Esophagus squamous epithelium (tissue), 5 donors: ENCODE measurements at regions not wholly inside any gene's neighbourhood (a gene's known extent, or its start where the extent isn't known, plus 50 kb on each side); places are given as distances from the start of the nearest gene placed in this dataset.

ENCODE experiments used
- DNase-seq: peaks from one replicate; lab custom pipeline; 2025; lab: John Stamatoyannopoulos, UW
- H3K27ac ChIP-seq, 4 donors: fragments of 200-600 bp; sonication (generic); one replicate each; pipeline ENCODE4 v1.5.1; 2016 to 2019; ENCODE audit warnings: mild to moderate bottlenecking in 1 of 4
- H3K27me3 ChIP-seq, 4 donors: fragments of 200-600 bp; sonication (generic); 1 replicate in 3 of 4; 2 replicates in 1 of 4; pipeline versions ENCODE4 v1.5.1 to v1.6.0; 2017 to 2021; ENCODE audit warnings: antibody characterized with exemption in 1 of 4
- H3K36me3 ChIP-seq, 3 donors: fragments of 200-600 bp; sonication (generic); one replicate each; pipeline ENCODE4 v1.5.1; 2016 to 2019
- H3K4me1 ChIP-seq, 3 donors: fragments of 200-600 bp; sonication (generic); one replicate each; pipeline ENCODE4 v1.5.1; 2017 to 2019
- H3K4me3 ChIP-seq, 4 donors: fragments of 200-600 bp; sonication (generic); 1 replicate in 3 of 4; 2 replicates in 1 of 4; pipeline ENCODE4 v1.5.1; 2016 to 2019; ENCODE audit warnings: mild to moderate bottlenecking in 2 of 4, moderate library complexity in 1 of 4
- H3K9me3 ChIP-seq, 3 donors: fragments of 200-600 bp; sonication (generic); one replicate each; pipeline ENCODE4 v1.5.1; 2016 to 2019
- POLR2A ChIP-seq, 4 donors: fragments of 450-650 bp; IDR thresholded peaks; one replicate each; pipeline ENCODE4 v1.6.1; 2017; ENCODE audit warnings: antibody characterized with exemption in 4 of 4, mild to moderate bottlenecking in 4 of 4, moderate library complexity in 3 of 4
- WGBS, 2 donors: methylation state at CpG; one replicate each; pipeline ENCODE4 v1.1.5; 2018; 5-methylcytosine and 5-hydroxymethylcytosine counted together
- intact Hi-C: fragments of 100-400 bp; cut with DNase I; formaldehyde crosslinking; loops from one replicate; pipeline ENCODE4 v1.15.0; 2022
- TF ChIP-seq, protein P1 (sequence below), 6 experiments: fragments of 450-650 bp in 4 of 6; fragments of 200-600 bp in 2 of 6; sonication (generic) in 2 of 6; IDR thresholded peaks; one replicate each; pipeline ENCODE4 v1.5.1; 2016 to 2019; ENCODE audit warnings: antibody characterized with exemption in 6 of 6, mild to moderate bottlenecking in 4 of 6, moderate library complexity in 4 of 6
- donor health status: DM: yes; HTN: yes; CAD: no.

- no peak for DNase-seq
- H3K27ac ChIP-seq: peak overlapping the region in 1 of 4 donors; percentile 26
- peaks cover 0 to 56% (median 18%) of the 10 kb centered on the region in 3 donors for H3K4me1 ChIP-seq
- H3K36me3 ChIP-seq: no peaks in the 10 kb centered on the region
- H3K4me3 ChIP-seq: no peak overlapping the region
- TF ChIP-seq, protein P1, sequence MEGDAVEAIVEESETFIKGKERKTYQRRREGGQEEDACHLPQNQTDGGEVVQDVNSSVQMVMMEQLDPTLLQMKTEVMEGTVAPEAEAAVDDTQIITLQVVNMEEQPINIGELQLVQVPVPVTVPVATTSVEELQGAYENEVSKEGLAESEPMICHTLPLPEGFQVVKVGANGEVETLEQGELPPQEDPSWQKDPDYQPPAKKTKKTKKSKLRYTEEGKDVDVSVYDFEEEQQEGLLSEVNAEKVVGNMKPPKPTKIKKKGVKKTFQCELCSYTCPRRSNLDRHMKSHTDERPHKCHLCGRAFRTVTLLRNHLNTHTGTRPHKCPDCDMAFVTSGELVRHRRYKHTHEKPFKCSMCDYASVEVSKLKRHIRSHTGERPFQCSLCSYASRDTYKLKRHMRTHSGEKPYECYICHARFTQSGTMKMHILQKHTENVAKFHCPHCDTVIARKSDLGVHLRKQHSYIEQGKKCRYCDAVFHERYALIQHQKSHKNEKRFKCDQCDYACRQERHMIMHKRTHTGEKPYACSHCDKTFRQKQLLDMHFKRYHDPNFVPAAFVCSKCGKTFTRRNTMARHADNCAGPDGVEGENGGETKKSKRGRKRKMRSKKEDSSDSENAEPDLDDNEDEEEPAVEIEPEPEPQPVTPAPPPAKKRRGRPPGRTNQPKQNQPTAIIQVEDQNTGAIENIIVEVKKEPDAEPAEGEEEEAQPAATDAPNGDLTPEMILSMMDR (IDR thresholded peaks at IDR 0.05): no peak
- TF ChIP-seq POLR2A (IDR thresholded peaks at IDR 0.05): no peak
- WGBS, 2 donors: 74 to 75% methylated on average over 3 to 5 of the region's 5 CpGs
- no peaks in the 10 kb centered on the region for H3K9me3 ChIP-seq
- intact Hi-C loops: no loop called here
- H3K27me3 ChIP-seq: no peaks in the 10 kb centered on the region
These were observed 165.4 kb downstream of the COPRS start for GRCh38 chr17:31693433-31694220.

DNA sequence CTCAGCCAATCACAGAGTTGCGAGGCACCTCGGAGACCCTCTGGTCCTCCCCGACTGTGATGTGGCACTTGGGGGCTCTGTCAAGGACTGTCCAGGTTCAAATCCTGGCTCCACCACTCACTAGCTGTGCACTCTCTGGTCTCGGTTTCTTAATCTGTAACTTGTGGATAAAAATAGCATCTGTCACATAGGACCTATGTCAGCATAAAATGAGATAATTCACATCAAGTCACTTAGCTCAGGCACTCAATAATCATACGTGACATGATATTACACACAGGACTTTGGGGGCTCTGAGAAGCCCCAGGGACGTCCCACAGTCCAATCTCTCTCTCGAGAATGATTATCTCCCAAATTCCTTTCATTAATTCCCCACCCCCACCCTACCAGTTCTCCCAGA, 166.4 kb downstream of the COPRS start:
- WGBS, 2 donors: 75 to 76% methylated on average over 7 of the region's 7 CpGs
- Histone ChIP-seq H3K27me3 (no peaks in the 10 kb centered on the region), H3K36me3 (no peaks in the 10 kb centered on the region), H3K9me3 (no peaks in the 10 kb centered on the region), H3K4me3 (no peak overlapping the region), H3K4me1 (peaks cover 0 to 56% (median 18%) of the 10 kb centered on the region in 3 donors), H3K27ac (peak overlapping the region in 2 of 4 donors; percentile 18 to 22)
- intact Hi-C loops: no loop called here
- no peak for TF ChIP-seq POLR2A (IDR thresholded peaks at IDR 0.05)
- TF ChIP-seq, protein P1 (IDR thresholded peaks at IDR 0.05): no peak
- DNase-seq: no peak

DNA sequence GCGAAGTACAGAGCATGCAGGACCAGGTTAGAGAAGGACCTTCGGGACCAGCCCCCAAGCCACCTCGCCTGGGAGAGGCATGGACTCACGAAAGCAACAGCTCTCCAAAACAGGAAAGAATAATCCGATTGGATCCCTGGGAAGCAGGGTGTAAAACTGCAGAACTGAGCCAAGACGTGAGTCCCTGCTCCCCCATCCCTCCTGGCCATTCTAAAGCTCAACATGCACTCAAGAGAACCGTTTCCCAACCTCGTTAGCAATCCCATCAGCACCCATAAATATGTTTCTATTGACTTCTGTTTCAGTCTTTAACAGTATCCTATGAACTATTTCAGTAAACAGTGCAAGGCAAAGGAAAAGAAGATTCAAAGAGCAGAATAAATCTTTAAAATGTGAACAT, 167.0 kb downstream of the COPRS start:
- H3K36me3 ChIP-seq: no peaks in the 10 kb centered on the region
- intact Hi-C loops: no loop called here
- TF ChIP-seq, protein P1 (IDR thresholded peaks at IDR 0.05): no peak
- no peak for TF ChIP-seq POLR2A (IDR thresholded peaks at IDR 0.05)
- H3K4me3 ChIP-seq: no peak overlapping the region
- no peak for DNase-seq
- no peaks in the 10 kb centered on the region for H3K9me3 ChIP-seq
- H3K27me3 ChIP-seq: no peaks in the 10 kb centered on the region
- WGBS, 2 donors: 67 to 75% methylated on average over 8 of the region's 8 CpGs
- H3K4me1 ChIP-seq: peaks cover 0 to 50% (median 18%) of the 10 kb centered on the region in 3 donors
- peak overlapping the region in 2 of 4 donors; percentile 18 to 22 for H3K27ac ChIP-seq

DNA sequence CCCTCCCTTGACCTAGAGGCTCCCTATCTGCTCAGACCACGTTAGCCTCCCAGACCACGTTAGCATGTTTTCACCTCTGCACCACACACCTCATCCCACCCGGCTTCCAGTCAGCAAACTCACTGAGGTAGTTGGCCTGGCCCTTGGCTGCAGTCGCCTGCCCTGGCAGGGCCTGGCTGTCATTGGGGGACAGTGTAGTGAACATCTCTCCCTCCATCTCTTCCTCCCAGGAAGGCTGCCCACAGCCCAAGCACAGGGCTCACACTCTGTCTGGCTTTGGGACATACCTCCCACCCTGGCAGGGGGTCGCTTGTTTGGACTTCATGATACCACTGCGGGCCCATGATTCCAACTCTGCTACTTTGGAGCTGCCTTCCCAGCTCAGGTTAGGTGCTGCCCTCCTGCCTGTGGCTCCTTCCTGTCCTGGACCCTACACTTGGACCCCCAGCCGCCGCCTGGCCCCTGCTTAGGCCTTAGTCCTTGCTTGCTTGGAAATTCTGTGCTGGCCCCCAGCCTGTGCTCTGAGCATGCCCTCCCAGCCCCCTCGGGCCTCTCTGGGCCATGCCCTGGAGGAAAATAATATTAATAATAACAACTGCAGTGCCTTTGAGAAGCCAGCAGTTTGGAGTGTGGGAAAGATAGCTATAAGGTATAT, 167.7 kb downstream of the COPRS start:
- intact Hi-C loops: no loop called here
- Histone ChIP-seq H3K27me3 (no peaks in the 10 kb centered on the region), H3K27ac (no peak overlapping the region), H3K36me3 (no peaks in the 10 kb centered on the region), H3K4me1 (peaks cover 0 to 43% (median 18%) of the 10 kb centered on the region in 3 donors), H3K9me3 (no peaks in the 10 kb centered on the region), H3K4me3 (no peak overlapping the region)
- TF ChIP-seq POLR2A (IDR thresholded peaks at IDR 0.05): no peak
- TF ChIP-seq, protein P1 (IDR thresholded peaks at IDR 0.05): no peak
- no peak for DNase-seq
- 62 to 82% methylated on average over 4 to 9 of the region's 9 CpGs for WGBS, 2 donors

GRCh38 chr17:31690151-31690551, 168.9 kb downstream of the COPRS start:
- intact Hi-C loops: no loop called here
- Histone ChIP-seq H3K27me3 (no peaks in the 10 kb centered on the region), H3K9me3 (no peaks in the 10 kb centered on the region), H3K4me1 (peaks cover 0 to 31% (median 10%) of the 10 kb centered on the region in 3 donors), H3K36me3 (no peaks in the 10 kb centered on the region), H3K27ac (no peak overlapping the region), H3K4me3 (no peak overlapping the region)
- no peak for TF ChIP-seq POLR2A (IDR thresholded peaks at IDR 0.05)
- TF ChIP-seq, protein P1 (IDR thresholded peaks at IDR 0.05): no peak
- 83 to 89% methylated on average over 3 of the region's 3 CpGs for WGBS, 2 donors
- DNase-seq: no peak
